Keratinocyte (primary cell): ENCODE measurements at regions not wholly inside any gene's neighbourhood (a gene's known extent, or its start where the extent isn't known, plus 50 kb on each side); places are given as distances from the start of the nearest gene placed in this dataset.
"Not testable (repeated sequence)": the region's sequence is repeated elsewhere in the genome, so short reads cannot be mapped to it uniquely, and the experiment has no call there.

Experiments
- DNase-seq: peaks from one replicate; pipeline ENCODE4 v3.0.0-alpha.2; 2011; ENCODE audit warnings: low read depth, missing footprints, low spot score
- FAIRE-seq: peaks from 2 replicates; lab custom pipeline; 2011; peaks lifted over from hg19 to GRCh38; lab: Jason Lieb, UNC
- H2AFZ ChIP-seq: 2 replicates; pipeline ENCODE4 v1.6.0; 2012; ENCODE audit warnings: low read length, control low read depth, inconsistent platforms; ENCODE audit not compliant: control insufficient read depth
- H3K27ac ChIP-seq: 2 replicates; pipeline ENCODE4 v1.5.1; 2011; ENCODE audit warnings: low read length; ENCODE audit not compliant: control insufficient read depth, insufficient read depth
- H3K27me3 ChIP-seq: 3 replicates; pipeline ENCODE4 v1.6.0; 2011; ENCODE audit warnings: low read length; ENCODE audit not compliant: control insufficient read depth, insufficient read depth; ENCODE audit errors: extremely low read depth
- H3K36me3 ChIP-seq, 2 experiments: 2 replicates in 1 of 2; 3 replicates in 1 of 2; pipeline ENCODE4 v1.5.1; 2011; ENCODE audit warnings: low read length in 2 of 2, mild to moderate bottlenecking in 1 of 2; ENCODE audit not compliant: control insufficient read depth in 2 of 2, insufficient read depth in 2 of 2; ENCODE audit errors: extremely low read depth in 1 of 2
- H3K4me1 ChIP-seq: 3 replicates; pipeline ENCODE4 v1.5.1; 2011; ENCODE audit warnings: low read length; ENCODE audit not compliant: control insufficient read depth, insufficient read depth; ENCODE audit errors: extremely low read depth
- H3K4me2 ChIP-seq: 3 replicates; pipeline ENCODE4 v1.6.0; 2011; ENCODE audit warnings: low read depth, low read length; ENCODE audit not compliant: control insufficient read depth, insufficient read depth; ENCODE audit errors: extremely low read depth
- H3K4me3 ChIP-seq, 3 experiments: fragments of 200-600 bp in 1 of 3; sonication (generic) in 1 of 3; 2 replicates in 2 of 3; 3 replicates in 1 of 3; pipeline ENCODE4 v1.5.1; 2011 to 2016; ENCODE audit warnings: low read length in 3 of 3, mild to moderate bottlenecking in 3 of 3, control low read depth in 2 of 3, inconsistent platforms in 1 of 3, low read depth in 1 of 3, mixed read lengths in 1 of 3, mixed run types in 1 of 3, moderate library complexity in 1 of 3; ENCODE audit not compliant: control insufficient read depth in 2 of 3, insufficient read depth in 2 of 3; ENCODE audit errors: extremely low read depth in 1 of 3
- H3K79me2 ChIP-seq: 2 replicates; pipeline ENCODE4 v1.6.0; 2012; ENCODE audit warnings: low read length; ENCODE audit not compliant: control insufficient read depth, insufficient read depth
- H3K9ac ChIP-seq: 3 replicates; pipeline ENCODE4 v1.6.0; 2011; ENCODE audit warnings: low read length; ENCODE audit not compliant: control insufficient read depth, insufficient read depth; ENCODE audit errors: extremely low read depth
- H3K9me1 ChIP-seq: 3 replicates; pipeline ENCODE4 v1.6.0; 2011; ENCODE audit warnings: low read length; ENCODE audit not compliant: control insufficient read depth, insufficient read depth; ENCODE audit errors: extremely low read depth
- H3K9me3 ChIP-seq: 2 replicates; pipeline ENCODE4 v1.5.1; 2012; ENCODE audit warnings: low read depth, low read length; ENCODE audit not compliant: control insufficient read depth
- H4K20me1 ChIP-seq: 3 replicates; pipeline ENCODE4 v1.6.0; 2011; ENCODE audit warnings: low read length; ENCODE audit not compliant: control insufficient read depth, insufficient read depth; ENCODE audit errors: extremely low read depth
- CTCF ChIP-seq, 3 experiments: IDR thresholded peaks in 1 of 3; conservative IDR thresholded peaks in 1 of 3; optimal IDR thresholded peaks in 1 of 3; 2 replicates in 2 of 3; 3 replicates in 1 of 3; pipeline versions ENCODE3 to v1.5.1; 2011; ENCODE audit warnings: low read length in 3 of 3, mild to moderate bottlenecking in 3 of 3, moderate library complexity in 2 of 3, control low read depth in 1 of 3, inconsistent platforms in 1 of 3; ENCODE audit not compliant: insufficient read depth in 2 of 3; ENCODE audit errors: extremely low read depth in 1 of 3
- EZH2 ChIP-seq: IDR thresholded peaks from one replicate; pipeline ENCODE4 v1.6.1; 2012; ENCODE audit warnings: inconsistent platforms, mild to moderate bottlenecking, low read length, moderate library complexity
- dilution Hi-C: fragments of 300-500 bp; cut with MboI; formaldehyde crosslinking; loops from one replicate; pipeline ENCODE4 v1.7.0; 2020; ENCODE audit warnings: low sequenced_read_pairs; ENCODE audit not compliant: extremely low pct_ligation_motif_present

DNA sequence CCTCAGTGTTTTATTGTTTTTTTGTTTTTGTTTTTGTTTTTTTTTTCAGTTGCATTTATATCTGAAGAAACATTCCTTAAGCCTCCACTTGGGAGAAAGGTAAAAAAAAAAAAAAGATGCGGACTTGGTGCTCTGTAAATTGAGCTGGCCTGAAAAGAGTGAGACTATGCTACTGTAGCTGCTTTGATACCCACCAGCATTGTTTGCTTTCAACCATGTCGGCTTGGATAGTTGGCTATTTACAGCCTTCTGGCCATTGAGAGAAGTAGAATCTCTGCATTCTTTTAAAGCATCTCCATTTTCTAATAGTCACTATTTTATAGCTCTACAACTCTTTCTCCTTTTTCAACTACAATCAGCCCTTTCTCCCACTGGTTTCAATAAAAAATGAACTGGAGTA lies 149.6 kb downstream of the ZIC4 start:
- H3K36me3 ChIP-seq, result no peaks in the 10 kb centered on the region
- no peak for DNase-seq
- H3K27ac ChIP-seq, result no peak overlapping the region
- FAIRE-seq, result no peak
- dilution Hi-C loops, result no loop called here
- H3K4me1 ChIP-seq, result no peaks in the 10 kb centered on the region
- no peaks in the 10 kb centered on the region for H4K20me1 ChIP-seq
- H3K9me3 ChIP-seq, result no peaks in the 10 kb centered on the region
- H3K27me3 ChIP-seq, result no peaks in the 10 kb centered on the region
- no peaks in the 10 kb centered on the region for H3K9me1 ChIP-seq
- H3K4me2 ChIP-seq, result no peak overlapping the region
- H3K79me2 ChIP-seq, result no peaks in the 10 kb centered on the region
- H3K4me3 ChIP-seq, result no peak overlapping the region
- no peak overlapping the region for H2AFZ ChIP-seq
- H3K9ac ChIP-seq, result no peak overlapping the region
- TF ChIP-seq CTCF (optimal IDR thresholded peaks at IDR 0.05 in 1 of 3, IDR thresholded peaks at IDR 0.05 in 1 of 3, conservative IDR thresholded peaks at IDR 0.05 in 1 of 3; ENCODE audit: extremely low read depth in 1 of 3, insufficient read depth in 2 of 3, low read length in 3 of 3), result no peak
- TF ChIP-seq EZH2, result no peak

GRCh38 chr3:147246906-147247305 lies 159.4 kb downstream of the ZIC4 start:
- Histone ChIP-seq H3K36me3 (no peaks in the 10 kb centered on the region), H3K4me1 (no peaks in the 10 kb centered on the region), H3K9ac (no peak overlapping the region), H3K79me2 (no peaks in the 10 kb centered on the region), H4K20me1 (no peaks in the 10 kb centered on the region), H3K9me1 (no peaks in the 10 kb centered on the region), H3K27ac (no peak overlapping the region), H3K4me2 (no peak overlapping the region), H2AFZ (no peak overlapping the region), H3K9me3 (no peaks in the 10 kb centered on the region), H3K27me3 (no peaks in the 10 kb centered on the region), H3K4me3 (no peak overlapping the region)
- TF ChIP-seq CTCF (optimal IDR thresholded peaks at IDR 0.05 in 1 of 3, IDR thresholded peaks at IDR 0.05 in 1 of 3, conservative IDR thresholded peaks at IDR 0.05 in 1 of 3; ENCODE audit: extremely low read depth in 1 of 3, insufficient read depth in 2 of 3, low read length in 3 of 3) (no peak), EZH2 (no peak)
- dilution Hi-C loops, result no loop called here
- no peak for FAIRE-seq
- DNase-seq, result no peak

DNA sequence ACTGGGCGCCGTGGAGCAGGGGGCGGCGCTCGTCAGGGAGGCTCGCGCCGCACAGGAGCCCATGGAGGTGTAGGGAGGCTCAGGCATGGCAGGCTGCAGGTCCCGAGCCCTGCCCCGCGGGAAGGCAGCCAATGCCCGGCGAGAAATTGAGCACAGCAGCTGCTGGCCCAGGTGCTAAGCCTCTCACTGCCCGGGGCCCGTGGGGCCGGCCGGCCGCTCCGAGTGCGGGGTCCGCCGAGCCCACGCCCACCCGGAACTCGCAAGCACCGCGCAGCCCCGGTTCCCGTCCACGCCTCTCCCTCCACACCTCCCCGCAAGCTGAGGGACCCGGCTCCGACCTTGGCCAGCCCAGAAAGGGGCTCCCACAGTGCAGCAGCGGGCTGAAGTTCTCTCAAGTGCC lies 160.7 kb downstream of the ZIC4 start:
- H3K36me3 ChIP-seq, H3K9me3 ChIP-seq, H3K4me1 ChIP-seq, FAIRE-seq, H3K9ac ChIP-seq, H3K27me3 ChIP-seq, H3K4me3 ChIP-seq, H3K9me1 ChIP-seq, H3K79me2 ChIP-seq, H3K4me2 ChIP-seq, H2AFZ ChIP-seq, dilution Hi-C loops, H3K27ac ChIP-seq, H4K20me1 ChIP-seq, DNase-seq: not testable (repeated sequence)

- H3K36me3 ChIP-seq, H3K79me2 ChIP-seq, H2AFZ ChIP-seq, H3K4me1 ChIP-seq, H3K27me3 ChIP-seq, H3K9me3 ChIP-seq, H4K20me1 ChIP-seq, H3K4me3 ChIP-seq, dilution Hi-C loops, H3K9ac ChIP-seq, H3K9me1 ChIP-seq, DNase-seq, H3K4me2 ChIP-seq, H3K27ac ChIP-seq, FAIRE-seq: not testable (repeated sequence)
Measured at GRCh38 chr3:147245022-147245421, 161.3 kb downstream of the ZIC4 start.
